KBM-7 (cell line): ENCODE measurements at regions not wholly inside any gene's neighbourhood (a gene's known extent, or its start where the extent isn't known, plus 50 kb on each side); places are given as distances from the start of the nearest gene placed in this dataset.
"Not testable (repeated sequence)": the region's sequence is repeated elsewhere in the genome, so short reads cannot be mapped to it uniquely, and the experiment has no call there.

Experiments used
- DNase-seq: peaks from one replicate; pipeline ENCODE4 v3.0.0-alpha.2; 2015
- in situ Hi-C: fragments of 300-500 bp; cut with MboI; formaldehyde crosslinking; loops from 2 replicates; pipeline ENCODE4 v1.14.3; 2020; ENCODE audit warnings: low sequenced_read_pairs, low pct_unique_long_range_greater_than_20kb, mixed read lengths

DNA sequence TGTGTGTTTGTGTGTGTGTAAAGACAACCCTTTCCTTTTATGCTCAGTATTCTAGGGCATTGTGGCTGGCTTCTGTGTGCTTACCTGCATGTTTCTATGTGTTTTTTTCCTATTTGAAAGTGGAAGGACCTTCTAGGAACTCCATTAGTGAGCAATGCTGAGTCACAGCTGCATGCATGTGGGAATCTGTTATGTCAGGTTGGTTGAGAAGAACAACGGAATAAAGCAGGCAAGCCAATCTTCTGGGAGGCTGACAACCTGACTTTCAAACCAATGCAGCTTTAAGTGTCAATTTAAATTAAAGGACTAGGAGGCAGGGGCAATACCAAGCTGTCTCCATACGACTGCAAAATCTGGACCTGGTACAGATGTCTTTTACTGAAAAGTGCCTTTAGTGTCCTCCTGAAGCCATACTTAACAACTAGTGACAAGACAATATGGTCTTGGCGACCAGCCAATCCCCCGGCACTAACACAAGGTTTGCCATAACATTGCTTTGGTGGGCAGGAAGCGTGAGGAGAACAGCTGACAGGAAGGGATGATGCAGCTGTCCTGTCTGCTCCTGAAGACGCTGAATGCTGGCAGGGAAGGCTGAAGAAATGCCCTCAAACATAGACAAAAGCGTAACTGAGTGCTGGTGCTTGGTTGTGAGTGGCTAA is 514.7 kb upstream of the CDH7 start:
- in situ Hi-C loops = no loop called here
- DNase-seq = peak; percentile 5

GRCh38 chr18:65230311-65230710 is 520.5 kb upstream of the CDH7 start:
- in situ Hi-C loops = no loop called here
- DNase-seq = no peak

DNA sequence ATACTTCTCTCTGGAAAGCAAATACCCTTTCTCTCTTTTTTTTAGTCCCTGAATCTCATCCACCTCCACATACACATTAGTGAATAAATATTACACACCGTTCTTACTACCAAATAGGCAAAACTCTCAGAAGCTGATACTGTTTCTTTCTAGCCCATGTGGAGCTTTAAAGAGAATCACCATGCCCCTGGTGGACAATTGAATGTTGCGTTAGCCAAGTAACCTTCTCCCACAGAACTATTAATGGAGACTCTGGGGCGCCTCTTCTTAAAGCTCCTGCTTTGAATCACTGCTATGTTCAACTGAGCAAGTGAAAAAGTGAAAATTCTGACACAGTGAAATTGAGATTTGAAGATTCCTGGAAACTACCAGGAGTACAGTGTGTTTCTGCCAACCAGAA is 522.8 kb upstream of the CDH7 start:
- in situ Hi-C loops = no loop called here
- no peak for DNase-seq

DNA sequence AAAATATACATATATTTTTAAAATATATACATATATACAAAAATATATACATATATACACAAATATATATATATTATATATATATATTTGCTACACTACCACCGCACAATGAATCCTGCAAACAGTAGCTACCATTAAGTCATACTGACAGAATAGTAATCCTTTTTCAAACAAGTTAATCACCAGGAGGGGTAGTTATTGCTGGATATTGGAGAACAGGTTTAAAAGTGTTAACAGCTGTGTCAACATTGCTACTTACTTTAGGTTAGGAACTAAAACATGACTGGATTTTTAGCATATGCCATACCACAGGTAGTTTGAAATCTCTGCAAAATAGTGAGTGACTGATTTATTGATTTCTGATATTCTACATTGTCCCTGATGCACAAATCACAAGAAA is 529.1 kb upstream of the CDH7 start:
- DNase-seq = no peak
- in situ Hi-C loops = no loop called here

GRCh38 chr18:65221115-65221514 is 529.7 kb upstream of the CDH7 start:
- in situ Hi-C loops = no loop called here

DNA sequence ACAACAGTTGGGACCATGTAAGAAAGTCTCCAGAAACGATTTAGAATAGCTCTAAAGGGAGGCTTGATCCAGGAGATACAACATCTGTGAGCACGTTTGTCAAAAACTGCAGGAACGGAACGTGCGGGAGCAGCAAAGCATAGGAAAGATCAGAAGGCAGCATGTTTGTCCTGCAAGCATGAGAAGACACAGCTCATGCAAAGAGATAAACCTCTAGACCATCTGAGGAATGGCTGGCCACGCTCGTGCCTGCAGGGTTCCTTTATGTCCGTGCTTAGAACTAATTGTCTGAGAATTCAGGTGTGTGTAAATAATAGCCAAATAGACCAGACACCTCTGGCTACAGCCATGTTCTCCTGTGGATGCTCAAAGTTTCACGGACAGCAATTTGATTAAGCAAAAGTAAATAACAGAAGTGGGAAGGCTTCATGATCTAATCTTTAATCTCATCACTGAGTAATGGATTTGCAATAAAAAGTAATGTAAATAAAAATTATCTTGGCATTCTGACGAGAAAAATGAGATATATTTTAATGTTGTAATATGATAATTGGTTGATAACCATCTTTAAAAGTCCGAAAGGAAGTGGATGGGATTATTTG is 534.8 kb upstream of the CDH7 start:
- in situ Hi-C loops = no loop called here
- no peak for DNase-seq

More at GRCh38 chr18:65221115-65221514, 529.7 kb upstream of the CDH7 start:
- no peak for DNase-seq

GRCh38 chr18:65214456-65214855 is 536.4 kb upstream of the CDH7 start:
- in situ Hi-C loops = no loop called here

GRCh38 chr18:65206551-65207260 is 544.1 kb upstream of the CDH7 start:
- in situ Hi-C loops = no loop called here
- no peak for DNase-seq

More at GRCh38 chr18:65214456-65214855, 536.4 kb upstream of the CDH7 start:
- DNase-seq = no peak

- in situ Hi-C loops = no loop called here
- DNase-seq = no peak
These were observed 548.7 kb upstream of the CDH7 start for GRCh38 chr18:65202091-65202490.

- DNase-seq = no peak
- in situ Hi-C loops = no loop called here
These were observed 575.1 kb upstream of the CDH7 start for GRCh38 chr18:65175681-65176080.

DNA sequence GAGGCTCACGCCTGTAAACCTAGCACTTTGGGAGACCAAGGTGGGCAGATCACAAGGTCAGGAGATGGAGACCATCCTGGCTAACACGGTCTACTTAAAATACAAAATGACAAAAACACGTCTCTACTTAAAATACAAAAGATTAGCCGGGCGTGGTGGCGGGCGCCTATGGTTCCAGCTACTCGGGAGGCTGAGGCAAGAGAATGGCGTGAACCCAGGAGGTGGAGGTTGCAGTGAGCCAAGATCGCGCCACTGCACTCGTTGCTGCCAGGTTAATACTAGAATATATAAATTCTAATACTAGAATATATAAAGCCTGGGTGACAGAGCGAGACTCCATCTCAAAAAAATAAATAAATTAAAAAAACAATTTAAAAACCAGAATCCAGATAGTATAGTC is 588.7 kb upstream of the CDH7 start:
- not testable (repeated sequence) for DNase-seq

DNA sequence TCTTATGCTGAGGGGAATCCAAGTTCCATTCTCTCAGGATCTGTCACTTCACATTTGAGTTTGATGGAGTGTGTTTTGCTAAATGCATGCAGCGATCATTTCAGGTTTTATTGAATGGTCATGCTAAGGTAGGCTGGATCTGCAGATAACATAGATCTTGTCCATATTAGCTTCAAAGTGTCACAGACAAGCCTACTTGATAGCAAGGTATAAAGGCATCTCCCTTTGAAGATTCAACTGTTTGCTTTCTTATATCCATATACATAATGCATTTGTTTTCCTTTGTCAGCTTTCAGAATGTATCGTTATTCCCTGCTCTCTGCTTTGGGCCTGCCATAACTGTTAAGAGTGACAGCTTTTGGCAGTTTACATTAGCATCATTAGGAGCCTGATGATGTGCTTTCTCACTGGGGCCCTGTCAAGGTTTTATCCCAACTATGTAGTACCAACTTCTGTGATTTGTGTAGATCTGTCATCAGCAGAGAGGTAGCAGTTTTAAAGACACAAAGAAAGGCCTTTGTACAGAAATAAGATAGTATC is 604.3 kb upstream of the CDH7 start:
- DNase-seq = no peak
- in situ Hi-C loops = no loop called here

More for the DNA sequence above, 588.7 kb upstream of the CDH7 start:
- in situ Hi-C loops = not testable (repeated sequence)

GRCh38 chr18:65145312-65145711 is 605.5 kb upstream of the CDH7 start:
- no peak for DNase-seq
- in situ Hi-C loops = no loop called here

GRCh38 chr18:65133610-65134009 is 617.2 kb upstream of the CDH7 start:
- DNase-seq = no peak
- in situ Hi-C loops = no loop called here

DNA sequence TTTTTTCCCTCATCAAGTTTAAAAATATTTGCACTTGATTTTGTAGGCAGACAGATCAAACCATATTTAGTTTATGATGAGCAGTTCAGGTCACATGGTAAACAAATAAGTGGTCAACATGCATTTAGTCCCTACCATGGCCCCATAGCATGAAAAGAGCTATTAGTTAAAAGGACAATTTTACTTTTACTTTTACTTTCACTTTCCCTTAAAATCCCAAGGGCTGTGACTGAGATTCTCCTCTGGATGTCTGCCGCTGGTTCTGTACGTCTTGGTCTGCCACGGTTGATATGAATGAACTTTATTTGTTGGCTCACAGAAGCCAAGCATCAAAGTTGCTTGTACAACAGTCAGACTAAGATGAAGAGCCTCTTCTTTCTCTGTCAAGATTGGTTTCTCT is 626.2 kb upstream of the CDH7 start:
- DNase-seq = peak; percentile 3
- in situ Hi-C loops = no loop called here

GRCh38 chr18:65103864-65104263 is 646.9 kb upstream of the CDH7 start:
- in situ Hi-C loops = no loop called here
- DNase-seq = no peak

- in situ Hi-C loops = no loop called here
These were observed 657.5 kb upstream of the CDH7 start for GRCh38 chr18:65093346-65093745.

DNA sequence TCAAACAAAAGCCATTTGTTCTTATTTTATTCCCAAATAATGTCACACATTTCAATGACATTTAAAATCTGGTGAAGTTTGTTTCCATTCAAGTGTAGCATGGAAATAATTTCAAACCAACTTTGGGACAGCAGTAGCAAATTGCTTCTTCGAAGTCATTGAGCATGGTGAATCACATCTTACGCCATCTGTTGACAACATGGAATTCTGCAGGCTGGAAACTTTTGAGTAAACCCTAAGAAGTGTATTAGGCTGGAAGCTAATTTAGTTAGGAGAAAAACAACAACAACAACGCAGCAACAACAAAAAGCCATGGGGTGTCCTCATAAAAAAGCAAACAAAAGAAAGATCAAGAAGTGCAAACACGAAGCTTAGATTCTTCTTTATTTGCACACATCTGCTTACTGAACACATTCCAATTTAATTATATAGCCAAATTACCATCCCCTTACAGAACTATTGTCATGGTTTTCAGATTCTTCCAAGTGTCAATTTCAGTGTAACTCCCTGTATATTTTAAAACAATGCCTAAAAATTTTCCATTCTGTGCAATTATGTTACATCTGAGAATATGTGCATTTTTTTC is 659.0 kb upstream of the CDH7 start:
- peak; percentile 15 for DNase-seq
- in situ Hi-C loops = no loop called here

More at GRCh38 chr18:65093346-65093745, 657.5 kb upstream of the CDH7 start:
- DNase-seq = no peak

- no peak for DNase-seq
- in situ Hi-C loops = no loop called here
These were observed 667.9 kb upstream of the CDH7 start for GRCh38 chr18:65082907-65083306.

DNA sequence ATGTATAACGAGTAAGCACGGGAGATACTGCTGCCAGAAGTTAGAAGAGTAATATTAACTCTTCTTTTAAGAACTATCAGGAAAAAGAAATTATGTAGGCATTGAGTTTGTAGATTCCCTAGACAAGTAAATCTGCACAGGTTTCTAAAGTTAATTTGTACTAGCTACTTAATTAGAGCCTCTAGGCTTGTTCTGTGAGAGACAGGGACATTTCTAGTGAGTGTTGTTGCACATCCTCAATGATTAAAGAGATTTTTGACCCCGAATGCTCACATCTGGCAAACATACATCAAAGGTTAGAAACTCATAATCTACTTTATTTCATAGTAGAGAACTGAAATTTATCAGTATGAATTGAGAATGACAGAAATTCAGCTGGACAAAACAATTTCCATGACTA is 669.0 kb upstream of the CDH7 start:
- DNase-seq = no peak
- in situ Hi-C loops = no loop called here
